GM18907 (cell line): ENCODE measurements at regions not wholly inside any gene's neighbourhood (a gene's known extent, or its start where the extent isn't known, plus 50 kb on each side); places are given as distances from the start of the nearest gene placed in this dataset.
A peak's percentile ranks its signal among the peaks of the same experiment; 100 is the strongest.

Experiments used
- ATAC-seq: cut with Tn5 transposase; IDR thresholded peaks from one replicate; pipeline ENCODE4 v1.9.1; 2021; ENCODE audit warnings: mild to moderate bottlenecking, moderate library complexity; ENCODE audit not compliant: unreplicated experiment

DNA sequence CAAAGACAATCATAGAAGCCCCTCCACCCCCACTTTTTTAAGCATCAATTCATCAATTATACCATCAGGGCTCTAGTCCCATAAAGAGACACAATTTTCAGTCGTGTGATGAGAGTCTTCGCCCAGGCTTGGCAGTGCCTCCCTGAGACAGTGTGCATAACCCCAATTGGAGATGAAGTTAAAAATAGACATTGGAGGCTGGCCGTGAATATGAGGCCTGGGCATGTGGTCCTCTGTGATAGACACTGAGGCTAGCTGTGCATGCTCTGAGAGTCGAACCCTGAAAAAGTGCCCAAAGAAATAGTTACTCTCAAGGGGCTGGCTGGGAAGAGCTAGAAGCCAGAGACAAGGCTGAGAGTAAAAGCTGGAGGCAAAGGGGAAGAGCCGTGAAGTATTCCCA lies 248.6 kb upstream of the NR4A3 start:
- no peak for ATAC-seq

DNA sequence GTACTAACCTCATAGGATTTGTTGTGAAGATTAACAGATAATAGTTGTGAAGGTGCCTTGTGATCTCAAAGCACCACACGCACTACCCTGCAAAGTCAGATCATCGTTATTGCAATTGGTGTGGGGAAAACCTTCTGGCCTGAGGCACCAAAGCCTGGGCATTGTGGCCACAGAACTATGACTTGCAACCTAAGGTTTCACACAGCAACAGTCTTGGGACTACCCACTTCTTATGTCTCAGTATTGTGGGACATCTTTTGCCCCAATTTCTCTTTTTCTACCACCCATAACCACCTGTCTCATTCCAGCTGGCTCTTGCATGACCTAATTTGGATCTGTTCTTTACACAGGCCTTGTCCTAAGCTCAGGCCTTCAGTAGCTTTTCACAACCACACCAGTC lies 247.8 kb upstream of the NR4A3 start:
- ATAC-seq = no peak

DNA sequence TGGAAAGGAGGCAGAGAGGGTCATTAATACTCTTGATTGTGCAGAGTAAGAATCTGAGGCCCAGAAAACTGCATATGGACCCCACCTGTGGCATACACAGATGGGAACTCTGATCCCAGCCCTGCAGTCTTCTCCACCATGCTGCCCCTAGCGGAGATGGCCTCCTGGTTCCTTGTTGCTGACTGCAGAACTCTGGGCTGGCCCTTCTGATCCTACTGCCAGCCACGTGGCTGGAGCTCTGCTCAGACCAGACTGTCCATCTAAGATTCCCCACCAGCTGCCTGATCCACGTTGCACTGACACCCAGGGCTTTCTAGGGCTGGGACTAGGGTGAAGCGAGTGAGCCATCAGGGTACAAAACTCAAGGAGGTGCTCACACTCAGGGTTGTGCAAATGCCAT lies 245.7 kb upstream of the NR4A3 start:
- ATAC-seq = no peak

DNA sequence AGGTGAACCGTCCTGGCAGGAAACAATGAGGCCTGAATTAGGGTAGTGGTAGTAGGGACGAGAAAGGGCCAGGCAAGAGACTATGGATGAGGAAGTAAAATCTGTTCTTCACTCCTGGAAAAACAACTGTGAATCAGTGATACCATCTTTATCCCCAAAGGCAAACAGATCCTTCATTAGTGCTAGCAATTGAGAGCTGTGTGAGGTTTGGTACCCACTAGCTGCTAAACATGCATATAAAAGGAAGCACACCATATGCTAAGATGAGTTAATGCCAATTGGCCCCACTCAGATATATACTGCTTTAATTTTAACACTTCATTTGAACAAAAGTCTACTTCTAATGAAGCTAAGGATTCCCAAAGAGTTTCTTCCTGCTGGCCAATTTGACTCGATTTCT lies 244.8 kb upstream of the NR4A3 start:
- no peak for ATAC-seq

DNA sequence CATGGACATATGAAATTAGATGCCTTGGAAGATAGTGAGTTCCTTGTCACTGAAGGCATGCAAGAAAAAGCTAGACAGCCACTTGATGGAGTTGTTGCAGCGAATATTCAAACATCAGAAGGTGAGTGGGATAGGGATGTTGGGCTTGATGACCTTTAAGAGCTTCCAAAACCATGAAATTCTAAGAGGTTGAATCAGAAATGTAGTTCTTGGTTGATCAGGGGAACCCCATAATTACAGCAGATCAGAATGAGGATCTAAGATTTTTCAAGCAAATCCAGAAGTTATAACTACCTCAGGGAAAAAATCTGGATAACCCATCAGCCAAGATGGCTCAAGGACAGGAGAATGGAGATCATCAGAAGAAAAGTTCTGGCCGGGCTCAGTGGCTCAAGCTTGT lies 244.3 kb upstream of the NR4A3 start:
- no peak for ATAC-seq

DNA sequence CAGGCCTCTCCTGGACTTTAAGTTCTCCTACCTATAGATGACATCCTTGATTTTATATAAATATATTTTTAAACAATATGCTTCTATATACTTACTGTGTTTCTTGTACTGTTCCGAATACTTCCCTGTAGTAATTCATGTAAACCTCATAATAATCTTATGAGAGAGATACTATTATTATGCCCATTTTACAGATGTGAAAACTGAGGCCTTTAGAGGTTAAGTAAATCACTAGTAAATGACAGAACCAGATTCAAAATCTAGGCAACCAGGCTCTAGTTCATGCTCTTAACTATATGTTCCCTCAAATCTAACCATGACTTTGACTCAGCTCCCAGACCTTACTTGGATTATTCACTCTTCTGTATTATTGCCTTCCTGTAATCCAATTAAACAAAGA lies 243.0 kb upstream of the NR4A3 start:
- no peak for ATAC-seq

DNA sequence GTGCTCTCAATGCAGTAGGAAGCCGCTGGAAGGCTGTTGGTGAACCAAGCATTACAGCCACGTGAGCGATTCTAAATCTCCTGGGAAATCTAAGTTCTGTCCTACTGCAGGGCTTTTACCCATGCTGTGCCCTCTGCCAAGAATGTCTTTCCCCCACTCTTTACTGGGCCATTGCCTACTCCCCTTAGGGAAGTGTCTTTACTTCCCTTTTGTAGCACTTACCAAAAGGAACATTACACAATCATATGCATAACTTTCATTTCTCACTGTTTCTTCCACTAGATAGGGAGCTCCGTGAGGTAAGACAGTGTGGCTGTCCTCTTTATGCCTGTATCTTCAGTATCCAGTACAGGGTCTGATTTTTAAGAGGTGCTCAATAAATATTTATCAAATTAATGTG lies 241.7 kb upstream of the NR4A3 start:
- no peak for ATAC-seq

DNA sequence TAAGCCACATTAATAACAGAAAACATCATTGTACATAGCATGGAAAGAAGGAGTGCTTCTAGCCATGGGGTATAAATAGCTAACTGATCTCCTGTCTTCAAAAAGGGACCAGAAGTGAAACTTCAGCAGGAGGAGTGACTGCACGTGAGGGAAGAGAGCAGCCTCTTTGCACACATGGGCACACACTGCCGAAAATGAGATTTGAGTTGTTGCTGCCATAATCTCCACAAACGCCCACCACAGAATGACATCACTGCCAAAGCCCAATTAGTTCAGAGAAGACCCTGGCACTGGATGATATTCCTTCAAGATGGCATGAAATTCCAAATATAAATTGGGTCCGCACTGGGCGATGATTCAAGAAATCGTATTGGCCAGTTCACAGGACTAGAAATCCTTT lies 238.9 kb upstream of the NR4A3 start:
- ATAC-seq = peak; percentile 53

DNA sequence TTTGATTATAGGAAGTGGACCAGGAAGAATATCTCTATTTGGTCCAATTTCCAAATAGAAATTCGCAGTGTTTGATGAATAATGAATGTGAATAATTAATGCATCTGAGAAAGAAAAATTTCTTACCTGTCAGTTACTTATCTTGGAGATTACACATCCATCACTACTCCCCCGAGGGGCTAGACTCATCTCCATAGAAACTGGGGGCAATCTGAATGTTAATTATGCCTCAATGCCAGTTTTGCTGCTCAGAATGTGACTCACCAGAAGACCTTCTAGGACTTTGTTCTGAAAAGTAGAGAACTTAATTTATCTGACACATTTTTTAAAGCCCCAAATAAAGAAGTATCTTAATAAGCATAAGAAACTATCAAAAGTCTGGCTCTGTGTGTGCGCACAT lies 233.4 kb upstream of the NR4A3 start:
- ATAC-seq = no peak

DNA sequence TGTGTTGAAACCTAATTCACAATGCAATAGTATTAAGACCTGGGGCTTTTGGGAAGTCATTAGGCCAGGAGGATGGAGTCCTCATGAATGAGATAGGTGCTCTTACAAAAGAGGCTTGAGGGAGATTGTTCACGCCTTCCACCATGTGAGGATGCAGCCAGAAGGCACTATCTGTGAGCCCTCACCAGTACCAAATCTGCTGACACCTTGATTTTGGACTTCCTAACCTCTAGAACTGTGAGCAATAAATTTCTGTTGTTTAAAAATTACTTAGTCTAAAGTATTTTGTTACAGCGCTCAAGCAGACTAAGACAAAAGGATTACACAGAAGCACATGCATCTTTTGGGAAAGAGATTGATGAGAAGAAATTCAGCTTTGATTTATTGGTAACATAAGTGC lies 232.9 kb upstream of the NR4A3 start:
- no peak for ATAC-seq

DNA sequence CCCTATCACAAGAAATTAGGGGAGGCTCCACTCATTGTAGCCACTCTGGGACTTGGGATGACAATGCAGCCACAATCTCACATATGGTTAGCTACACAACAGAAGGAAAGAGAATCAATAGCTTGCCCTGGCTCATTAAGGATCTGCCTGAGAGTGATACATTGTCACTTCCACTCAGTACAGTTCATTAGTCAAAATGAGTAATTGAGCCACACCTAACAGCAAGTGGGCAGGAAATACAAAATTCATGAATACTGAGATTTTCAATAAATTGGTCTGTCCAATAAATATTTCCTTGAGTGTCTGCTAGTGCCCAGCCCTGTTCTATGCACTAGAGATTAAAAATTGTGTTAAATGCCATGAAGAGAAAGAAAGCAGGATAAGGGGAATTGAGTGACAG lies 231.3 kb upstream of the NR4A3 start:
- no peak for ATAC-seq

DNA sequence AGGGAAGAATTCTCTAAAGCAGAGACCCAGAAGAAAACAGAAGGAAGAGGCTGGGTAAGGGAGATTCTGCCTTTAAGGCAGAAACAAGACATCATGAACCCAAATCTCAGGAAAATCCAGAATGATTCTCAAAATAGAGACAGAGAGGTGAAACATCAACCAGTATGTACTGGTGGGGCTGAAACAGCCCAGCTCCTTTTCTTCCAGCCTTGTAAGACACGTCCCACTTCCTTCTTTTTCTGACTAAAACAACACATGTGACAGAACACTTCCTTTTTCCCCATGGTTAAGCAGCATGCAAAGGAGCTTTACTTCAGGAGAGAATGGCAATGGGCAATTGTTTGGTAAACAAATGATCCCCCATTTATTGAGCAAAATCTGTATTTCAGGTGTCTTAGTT lies 230.8 kb upstream of the NR4A3 start:
- ATAC-seq = no peak

DNA sequence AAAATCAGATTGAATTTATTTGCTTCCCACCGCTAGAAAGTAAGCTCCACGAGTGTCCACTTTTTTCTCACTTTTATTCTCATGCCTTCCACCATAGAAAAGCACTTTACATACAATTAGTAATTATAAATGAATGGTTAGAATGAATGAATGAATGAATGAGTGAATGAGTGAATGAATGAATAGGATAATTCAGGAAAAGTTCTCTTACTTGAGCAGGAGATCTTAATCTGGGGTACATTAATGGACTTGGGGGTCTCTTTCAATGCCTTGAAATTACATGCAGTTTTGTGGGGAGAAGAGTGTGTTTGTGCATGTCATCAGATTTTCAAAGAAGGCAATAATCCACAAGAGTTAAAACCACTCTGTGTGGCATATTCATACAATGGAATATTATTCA lies 229.9 kb upstream of the NR4A3 start:
- ATAC-seq = no peak

DNA sequence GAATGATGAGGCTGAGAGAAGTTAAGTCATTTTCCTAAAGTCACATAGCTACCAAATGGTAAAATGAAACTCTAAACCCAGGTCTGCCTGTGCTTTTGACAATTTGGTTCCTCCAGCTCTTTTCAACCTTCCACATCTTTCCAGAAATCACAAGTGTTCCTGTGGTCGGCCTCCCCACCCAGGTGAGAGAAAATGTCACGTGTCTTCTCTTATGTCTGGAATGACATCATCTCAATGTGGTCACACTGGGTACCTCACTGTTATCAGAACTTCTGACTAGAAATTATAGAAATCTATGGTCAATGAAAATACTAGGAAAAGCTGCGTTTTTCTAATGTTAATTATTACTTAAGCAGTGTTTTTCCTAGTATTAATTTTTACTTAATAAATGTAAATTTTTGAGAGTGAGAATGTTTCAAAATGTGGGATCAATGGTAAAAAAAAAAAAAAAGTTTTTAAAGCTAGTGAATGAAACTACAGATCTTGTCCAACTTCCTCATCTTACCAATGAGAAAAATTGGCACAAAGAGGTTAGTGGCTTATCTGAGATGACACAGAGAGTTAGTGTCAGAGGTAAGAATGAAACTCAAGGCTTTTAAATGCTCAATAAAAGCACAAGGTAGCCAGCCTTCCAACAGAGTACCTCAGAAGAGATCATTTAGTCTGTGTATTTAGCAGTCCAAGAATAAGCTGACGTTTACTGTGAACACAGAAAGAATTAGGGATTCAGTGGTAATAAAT lies 228.7 kb upstream of the NR4A3 start:
- ATAC-seq = peak; percentile 46

DNA sequence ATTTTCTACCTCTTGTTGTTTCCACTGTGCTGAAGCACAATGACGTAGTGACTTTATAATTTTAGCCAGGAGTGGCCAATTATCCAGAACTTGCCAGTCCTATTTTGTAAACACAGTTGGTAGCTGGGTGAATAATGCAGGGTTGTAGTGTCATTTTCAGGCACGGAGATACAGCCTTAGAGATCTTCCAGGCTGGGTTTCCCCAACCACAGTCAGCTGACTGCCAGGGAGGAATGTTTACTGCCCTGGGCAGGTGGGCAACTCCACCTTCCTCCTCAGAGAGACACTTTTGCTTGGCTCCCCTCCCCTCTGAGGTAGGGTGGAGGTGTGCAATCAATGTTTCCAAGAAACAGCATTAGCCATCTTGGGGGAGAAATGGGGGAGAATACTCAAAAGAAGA lies 228.1 kb upstream of the NR4A3 start:
- peak; percentile 27 for ATAC-seq

DNA sequence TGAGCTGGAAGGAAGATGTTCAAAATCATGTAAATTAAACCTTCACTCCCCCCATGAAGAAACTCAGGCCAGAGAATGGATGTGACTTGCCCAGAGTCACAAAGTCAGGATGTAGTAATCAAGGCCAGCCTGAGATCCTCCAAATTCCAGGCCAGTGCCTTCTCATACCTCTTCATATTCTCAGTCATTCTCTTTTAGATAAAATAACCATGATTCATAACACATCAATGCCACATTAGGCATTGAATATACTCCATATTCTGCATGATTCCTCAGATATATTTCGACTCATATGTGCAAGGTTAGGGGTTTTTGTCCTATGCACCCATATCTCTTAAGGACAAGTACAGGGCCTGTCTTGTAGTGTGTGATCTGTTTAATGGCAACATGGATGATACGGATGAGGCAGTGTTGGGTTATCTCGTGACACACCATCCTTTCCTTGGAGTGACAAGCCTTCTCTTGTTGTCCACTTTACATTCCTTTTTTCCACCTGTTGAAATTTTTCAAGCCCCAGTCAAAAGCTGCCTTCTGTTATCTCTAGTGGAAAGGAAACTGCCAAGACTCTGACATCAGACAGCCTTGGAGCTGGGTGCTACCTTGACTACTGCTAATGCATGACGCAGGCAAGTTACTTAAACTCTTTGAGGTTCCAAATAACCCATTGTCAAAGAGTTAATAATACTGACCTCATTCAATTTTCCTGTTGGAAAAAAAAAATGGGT lies 227.5 kb upstream of the NR4A3 start:
- ATAC-seq = no peak

DNA sequence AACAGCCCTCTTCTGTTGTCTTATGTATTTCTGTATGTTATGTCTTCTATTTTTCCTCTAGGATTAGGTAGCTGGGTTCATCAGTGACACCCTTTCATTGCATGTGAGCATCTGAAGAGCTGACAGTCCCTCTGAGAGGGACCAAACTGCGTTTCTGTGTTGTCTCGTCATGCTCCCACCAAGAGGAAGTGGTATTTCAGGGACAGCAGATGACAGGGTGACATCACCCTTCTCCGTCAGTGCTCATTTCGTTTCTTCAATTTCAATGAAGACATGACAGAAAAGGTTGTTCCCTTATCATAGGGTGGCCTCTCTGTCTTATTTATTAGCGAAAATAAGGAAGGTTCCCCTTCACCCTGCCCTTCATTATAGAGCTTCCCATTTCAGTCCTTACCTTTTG lies 225.9 kb upstream of the NR4A3 start:
- peak; percentile 76 for ATAC-seq

DNA sequence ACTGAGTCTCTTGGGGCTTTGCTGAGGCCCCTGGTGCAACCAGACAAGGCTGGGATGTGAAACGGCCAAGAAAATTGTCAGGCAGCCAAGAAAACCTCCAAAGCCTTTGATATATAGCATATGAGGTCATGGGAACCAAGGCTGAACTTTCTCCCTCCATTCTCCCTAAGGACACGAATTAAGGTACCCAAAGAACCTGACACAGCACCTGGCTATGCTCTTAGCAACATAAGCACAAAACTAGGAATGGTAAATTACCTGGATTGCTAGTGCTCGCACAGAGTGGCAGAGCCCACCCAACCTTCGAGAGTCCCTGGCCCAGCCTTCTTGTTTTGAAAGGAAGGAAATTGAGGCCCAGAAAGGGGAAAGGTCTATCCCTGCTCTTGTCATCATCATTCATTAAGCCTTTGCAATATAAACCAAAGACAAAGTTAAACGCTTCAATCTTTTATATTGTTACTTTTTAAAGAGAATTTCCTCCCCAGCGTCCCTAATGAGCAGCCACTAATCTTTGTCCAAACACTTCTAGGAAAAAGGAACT lies 220.0 kb upstream of the NR4A3 start:
- no peak for ATAC-seq

DNA sequence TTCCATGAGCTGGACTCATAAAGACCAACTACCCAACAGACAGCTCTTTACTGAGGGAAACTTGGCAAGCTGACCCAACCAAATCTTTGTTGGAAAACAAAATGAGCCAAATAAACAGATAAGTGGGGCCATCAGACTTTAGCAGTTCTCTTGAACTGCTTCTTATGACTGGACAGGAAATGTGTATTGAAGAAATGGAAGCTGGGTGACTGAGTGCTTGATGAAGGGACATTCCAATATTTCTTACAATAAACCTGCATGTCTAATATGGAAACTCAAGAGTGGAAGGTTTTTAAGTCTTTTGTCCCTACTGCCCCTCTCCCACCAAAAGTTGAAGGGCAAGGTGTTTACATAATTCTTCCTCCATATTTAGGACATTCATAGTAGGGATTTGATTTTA lies 218.8 kb upstream of the NR4A3 start:
- ATAC-seq = no peak

DNA sequence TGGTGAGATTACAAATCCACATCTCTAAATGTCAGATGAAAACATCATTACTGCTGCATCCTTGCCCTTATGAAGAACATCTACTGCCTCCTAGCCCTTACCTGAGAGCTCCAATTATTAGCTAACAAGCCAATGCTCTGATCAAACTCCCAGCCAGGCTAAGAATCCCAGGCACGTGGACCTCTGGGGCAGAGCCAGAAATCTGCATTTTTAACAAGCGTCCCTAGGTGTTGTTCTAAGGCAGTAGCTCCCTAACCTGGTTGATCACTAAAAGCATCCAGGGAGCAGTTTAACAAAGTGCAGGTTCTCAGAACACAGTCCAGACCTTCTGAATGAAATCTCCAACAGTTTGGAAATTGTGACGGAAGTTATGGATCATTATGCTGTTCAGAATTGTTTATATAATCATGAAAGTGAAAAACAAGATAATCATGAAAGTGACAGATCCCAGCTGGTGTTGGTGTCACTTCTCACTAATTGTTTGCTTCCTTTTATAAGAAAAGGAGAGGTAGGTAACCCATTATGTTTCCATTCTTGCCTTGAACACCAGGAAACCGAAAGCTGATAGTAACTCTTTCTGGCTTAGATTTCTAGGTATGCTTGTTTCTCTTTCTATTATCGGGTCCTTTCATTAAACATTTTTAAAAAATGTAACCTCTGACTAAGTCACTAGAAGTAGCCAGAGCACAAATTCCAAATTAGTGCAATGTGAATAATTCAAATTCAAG lies 216.5 kb upstream of the NR4A3 start:
- ATAC-seq = no peak

DNA sequence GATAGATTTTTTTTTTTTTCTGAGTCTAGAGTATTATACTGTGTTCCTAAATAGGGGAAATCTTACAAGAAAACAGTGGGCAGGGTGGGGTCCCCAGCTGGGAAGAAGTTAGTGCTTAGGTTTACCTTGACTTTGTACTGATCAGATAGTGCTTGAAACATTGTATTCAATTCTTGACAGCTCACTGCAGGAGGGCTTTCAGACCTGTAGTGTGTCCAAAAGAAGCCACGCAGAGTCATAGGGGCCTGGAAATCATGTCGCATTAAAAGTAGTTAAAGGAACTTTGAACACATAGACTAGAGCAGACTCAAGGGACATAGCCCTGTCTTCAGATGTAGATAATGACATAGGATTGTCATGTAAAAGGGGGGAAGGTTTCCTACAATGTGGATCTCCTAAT lies 215.4 kb upstream of the NR4A3 start:
- ATAC-seq = no peak

DNA sequence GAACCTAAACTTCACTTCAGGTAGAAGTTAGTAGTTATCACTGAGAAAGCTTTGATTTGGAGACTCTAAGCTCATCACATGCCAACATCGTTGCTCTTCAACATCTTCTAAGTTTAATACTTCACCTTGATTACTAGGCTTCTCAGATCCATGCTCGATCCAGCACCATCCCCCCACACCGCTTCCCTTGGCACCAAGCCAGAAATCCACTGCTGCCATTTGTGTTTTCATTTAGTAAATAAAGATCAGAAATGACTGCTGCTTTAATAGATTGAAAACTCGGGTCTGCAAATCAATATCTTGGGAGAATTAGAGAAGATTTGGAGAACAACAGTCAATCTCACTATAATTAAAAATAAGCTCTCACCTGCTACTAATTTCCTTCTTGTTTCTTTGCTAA lies 214.7 kb upstream of the NR4A3 start:
- no peak for ATAC-seq
